SK-N-SH treated with all-trans-retinoic acid at 6 μM for 48 hours (cell line): ENCODE measurements at regions not wholly inside any gene's neighbourhood (a gene's known extent, or its start where the extent isn't known, plus 50 kb on each side); places are given as distances from the start of the nearest gene placed in this dataset.

Source experiments
- ATAC-seq: fragments of 200-7000 bp; cut with Tn5 transposase; 3 replicates; pipeline ENCODE4 v1.9.1; 2020; ENCODE audit warnings: mild to moderate bottlenecking, moderate library complexity
- ARNTL ChIP-seq: fragments of 450-650 bp; formaldehyde crosslinking; IDR thresholded peaks from 2 replicates; pipeline ENCODE4 v1.5.0; 2020; ENCODE audit warnings: low read depth, mild to moderate bottlenecking, moderate library complexity, borderline replicate concordance
- BACH2 ChIP-seq: fragments of 250-450 bp; sonication (Bioruptor Pico); IDR thresholded peaks from 2 replicates; pipeline ENCODE4 v1.9.0; 2021; ENCODE audit warnings: mild to moderate bottlenecking, borderline replicate concordance
- CSDC2 ChIP-seq: fragments of 250-450 bp; sonication (Bioruptor Pico); IDR thresholded peaks from 2 replicates; pipeline ENCODE4 v1.5.0; 2020; ENCODE audit warnings: mild to moderate bottlenecking, moderate library complexity
- ESRRG ChIP-seq: fragments of 250-450 bp; sonication (Bioruptor Pico); IDR thresholded peaks from 2 replicates; pipeline ENCODE4 v1.6.1; 2021; ENCODE audit warnings: mild to moderate bottlenecking
- GLIS3 ChIP-seq: fragments of 250-450 bp; sonication (Bioruptor Pico); IDR thresholded peaks from 2 replicates; pipeline ENCODE4 v1.5.0; 2020; ENCODE audit warnings: mild to moderate bottlenecking, moderate library complexity
- ISL1 ChIP-seq: fragments of 250-450 bp; sonication (Bioruptor Pico); IDR thresholded peaks from 2 replicates; pipeline ENCODE4 v2.1.2; 2022; ENCODE audit warnings: mild to moderate bottlenecking, moderate library complexity
- OSR1 ChIP-seq: fragments of 250-450 bp; sonication (Bioruptor Pico); IDR thresholded peaks from 2 replicates; pipeline ENCODE4 v1.8.0; 2022; ENCODE audit warnings: moderate library complexity, mild to moderate bottlenecking, inconsistent platforms
- PPARA ChIP-seq: fragments of 250-450 bp; sonication (Bioruptor Pico); IDR thresholded peaks from 2 replicates; pipeline ENCODE4 v1.5.0; 2020; ENCODE audit warnings: mild to moderate bottlenecking, borderline replicate concordance
- RARB ChIP-seq: fragments of 250-450 bp; sonication (Bioruptor Pico); IDR thresholded peaks from 2 replicates; pipeline ENCODE4 v1.8.0; 2021; ENCODE audit warnings: mild to moderate bottlenecking, moderate library complexity
- SNAI2 ChIP-seq: fragments of 250-450 bp; sonication (Bioruptor Pico); IDR thresholded peaks from 2 replicates; pipeline ENCODE4 v1.5.0; 2020; ENCODE audit warnings: mild to moderate bottlenecking, moderate library complexity
- TOX ChIP-seq: fragments of 250-450 bp; sonication (Bioruptor Pico); IDR thresholded peaks from 2 replicates; pipeline ENCODE4 v1.8.0; 2021; ENCODE audit warnings: mild to moderate bottlenecking, moderate library complexity, borderline replicate concordance
- ZC3H10 ChIP-seq: fragments of 250-450 bp; sonication (Bioruptor Pico); IDR thresholded peaks from 2 replicates; pipeline ENCODE4 v1.5.1; 2021; ENCODE audit warnings: mild to moderate bottlenecking, moderate library complexity
- ZFP3 ChIP-seq: fragments of 250-450 bp; sonication (Bioruptor Pico); IDR thresholded peaks from 2 replicates; pipeline ENCODE4 v1.5.0; 2020; ENCODE audit warnings: mild to moderate bottlenecking, moderate library complexity
- ZFP30 ChIP-seq: fragments of 450-650 bp; formaldehyde crosslinking; IDR thresholded peaks from 2 replicates; pipeline ENCODE4 v1.5.0; 2022; ENCODE audit warnings: mild to moderate bottlenecking, moderate library complexity
- ZNF565 ChIP-seq: fragments of 450-650 bp; formaldehyde crosslinking; conservative IDR thresholded peaks from 2 replicates; pipeline ENCODE4 v1.5.0; 2020; ENCODE audit warnings: low read depth, mild to moderate bottlenecking, moderate library complexity
- ZNF70 ChIP-seq: fragments of 450-650 bp; formaldehyde crosslinking; IDR thresholded peaks from 2 replicates; pipeline ENCODE4 v1.5.0; 2020; ENCODE audit warnings: mild to moderate bottlenecking, moderate library complexity
- ZNF8 ChIP-seq: fragments of 450-650 bp; formaldehyde crosslinking; IDR thresholded peaks from 2 replicates; pipeline ENCODE4 v1.5.0; 2020; ENCODE audit warnings: mild to moderate bottlenecking, moderate library complexity
- TF ChIP-seq, protein P1 (sequence below): fragments of 250-450 bp; sonication (Bioruptor Pico); IDR thresholded peaks from 2 replicates; pipeline ENCODE4 v1.5.1; 2020; ENCODE audit warnings: low read depth, mild to moderate bottlenecking, moderate library complexity
- TF ChIP-seq, protein P2 (sequence below): fragments of 250-450 bp; sonication (Bioruptor Pico); IDR thresholded peaks from 2 replicates; pipeline ENCODE4 v1.5.1; 2021; ENCODE audit warnings: mild to moderate bottlenecking, moderate library complexity
- TF ChIP-seq, protein P3 (sequence below): fragments of 250-450 bp; sonication (Bioruptor Pico); IDR thresholded peaks from 2 replicates; pipeline ENCODE4 v1.8.0; 2021; ENCODE audit warnings: low read depth, mild to moderate bottlenecking, moderate library complexity, borderline replicate concordance
- TF ChIP-seq, protein P4 (sequence below): fragments of 250-450 bp; sonication (Bioruptor Pico); IDR thresholded peaks from 2 replicates; pipeline ENCODE4 v1.5.0; 2020; ENCODE audit warnings: mild to moderate bottlenecking, moderate library complexity
- TF ChIP-seq, protein P5 (sequence below): fragments of 250-450 bp; sonication (Bioruptor Pico); IDR thresholded peaks from 2 replicates; pipeline ENCODE4 v1.8.0; 2020; ENCODE audit warnings: mild to moderate bottlenecking, moderate library complexity, borderline replicate concordance

- ATAC-seq, result no peak
- TF ChIP-seq SNAI2 (CRISPR knock-in tag) (no peak), RARB (no peak), OSR1 (no peak), ARNTL (no peak), TOX (CRISPR knock-in tag) (no peak), ZNF565 (no peak), ZNF70 (CRISPR knock-in tag) (no peak), ZFP30 (no peak), BACH2 (CRISPR knock-in tag) (no peak)
- TF ChIP-seq, protein P1, sequence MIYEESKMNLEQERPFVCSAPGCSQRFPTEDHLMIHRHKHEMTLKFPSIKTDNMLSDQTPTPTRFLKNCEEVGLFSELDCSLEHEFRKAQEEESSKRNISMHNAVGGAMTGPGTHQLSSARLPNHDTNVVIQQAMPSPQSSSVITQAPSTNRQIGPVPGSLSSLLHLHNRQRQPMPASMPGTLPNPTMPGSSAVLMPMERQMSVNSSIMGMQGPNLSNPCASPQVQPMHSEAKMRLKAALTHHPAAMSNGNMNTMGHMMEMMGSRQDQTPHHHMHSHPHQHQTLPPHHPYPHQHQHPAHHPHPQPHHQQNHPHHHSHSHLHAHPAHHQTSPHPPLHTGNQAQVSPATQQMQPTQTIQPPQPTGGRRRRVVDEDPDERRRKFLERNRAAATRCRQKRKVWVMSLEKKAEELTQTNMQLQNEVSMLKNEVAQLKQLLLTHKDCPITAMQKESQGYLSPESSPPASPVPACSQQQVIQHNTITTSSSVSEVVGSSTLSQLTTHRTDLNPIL (CRISPR knock-in tag), result no peak
- TF ChIP-seq, protein P2, sequence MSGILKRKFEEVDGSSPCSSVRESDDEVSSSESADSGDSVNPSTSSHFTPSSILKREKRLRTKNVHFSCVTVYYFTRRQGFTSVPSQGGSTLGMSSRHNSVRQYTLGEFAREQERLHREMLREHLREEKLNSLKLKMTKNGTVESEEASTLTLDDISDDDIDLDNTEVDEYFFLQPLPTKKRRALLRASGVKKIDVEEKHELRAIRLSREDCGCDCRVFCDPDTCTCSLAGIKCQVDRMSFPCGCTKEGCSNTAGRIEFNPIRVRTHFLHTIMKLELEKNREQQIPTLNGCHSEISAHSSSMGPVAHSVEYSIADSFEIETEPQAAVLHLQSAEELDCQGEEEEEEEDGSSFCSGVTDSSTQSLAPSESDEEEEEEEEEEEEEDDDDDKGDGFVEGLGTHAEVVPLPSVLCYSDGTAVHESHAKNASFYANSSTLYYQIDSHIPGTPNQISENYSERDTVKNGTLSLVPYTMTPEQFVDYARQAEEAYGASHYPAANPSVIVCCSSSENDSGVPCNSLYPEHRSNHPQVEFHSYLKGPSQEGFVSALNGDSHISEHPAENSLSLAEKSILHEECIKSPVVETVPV (CRISPR knock-in tag), result no peak
These were observed 1744.4 kb upstream of the ADGRL3 start for GRCh38 chr4:59455751-59456150.

GRCh38 chr4:59457576-59457975, 1742.5 kb upstream of the ADGRL3 start:
- ATAC-seq, result no peak
- no peak for TF ChIP-seq ZNF70 (CRISPR knock-in tag)
- TF ChIP-seq, protein P3, sequence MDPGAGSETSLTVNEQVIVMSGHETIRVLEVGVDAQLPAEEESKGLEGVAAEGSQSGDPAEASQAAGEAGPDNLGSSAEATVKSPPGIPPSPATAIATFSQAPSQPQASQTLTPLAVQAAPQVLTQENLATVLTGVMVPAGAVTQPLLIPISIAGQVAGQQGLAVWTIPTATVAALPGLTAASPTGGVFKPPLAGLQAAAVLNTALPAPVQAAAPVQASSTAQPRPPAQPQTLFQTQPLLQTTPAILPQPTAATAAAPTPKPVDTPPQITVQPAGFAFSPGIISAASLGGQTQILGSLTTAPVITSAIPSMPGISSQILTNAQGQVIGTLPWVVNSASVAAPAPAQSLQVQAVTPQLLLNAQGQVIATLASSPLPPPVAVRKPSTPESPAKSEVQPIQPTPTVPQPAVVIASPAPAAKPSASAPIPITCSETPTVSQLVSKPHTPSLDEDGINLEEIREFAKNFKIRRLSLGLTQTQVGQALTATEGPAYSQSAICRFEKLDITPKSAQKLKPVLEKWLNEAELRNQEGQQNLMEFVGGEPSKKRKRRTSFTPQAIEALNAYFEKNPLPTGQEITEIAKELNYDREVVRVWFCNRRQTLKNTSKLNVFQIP (CRISPR knock-in tag), result no peak
- TF ChIP-seq SNAI2 (CRISPR knock-in tag), result no peak
- TF ChIP-seq, protein P4, sequence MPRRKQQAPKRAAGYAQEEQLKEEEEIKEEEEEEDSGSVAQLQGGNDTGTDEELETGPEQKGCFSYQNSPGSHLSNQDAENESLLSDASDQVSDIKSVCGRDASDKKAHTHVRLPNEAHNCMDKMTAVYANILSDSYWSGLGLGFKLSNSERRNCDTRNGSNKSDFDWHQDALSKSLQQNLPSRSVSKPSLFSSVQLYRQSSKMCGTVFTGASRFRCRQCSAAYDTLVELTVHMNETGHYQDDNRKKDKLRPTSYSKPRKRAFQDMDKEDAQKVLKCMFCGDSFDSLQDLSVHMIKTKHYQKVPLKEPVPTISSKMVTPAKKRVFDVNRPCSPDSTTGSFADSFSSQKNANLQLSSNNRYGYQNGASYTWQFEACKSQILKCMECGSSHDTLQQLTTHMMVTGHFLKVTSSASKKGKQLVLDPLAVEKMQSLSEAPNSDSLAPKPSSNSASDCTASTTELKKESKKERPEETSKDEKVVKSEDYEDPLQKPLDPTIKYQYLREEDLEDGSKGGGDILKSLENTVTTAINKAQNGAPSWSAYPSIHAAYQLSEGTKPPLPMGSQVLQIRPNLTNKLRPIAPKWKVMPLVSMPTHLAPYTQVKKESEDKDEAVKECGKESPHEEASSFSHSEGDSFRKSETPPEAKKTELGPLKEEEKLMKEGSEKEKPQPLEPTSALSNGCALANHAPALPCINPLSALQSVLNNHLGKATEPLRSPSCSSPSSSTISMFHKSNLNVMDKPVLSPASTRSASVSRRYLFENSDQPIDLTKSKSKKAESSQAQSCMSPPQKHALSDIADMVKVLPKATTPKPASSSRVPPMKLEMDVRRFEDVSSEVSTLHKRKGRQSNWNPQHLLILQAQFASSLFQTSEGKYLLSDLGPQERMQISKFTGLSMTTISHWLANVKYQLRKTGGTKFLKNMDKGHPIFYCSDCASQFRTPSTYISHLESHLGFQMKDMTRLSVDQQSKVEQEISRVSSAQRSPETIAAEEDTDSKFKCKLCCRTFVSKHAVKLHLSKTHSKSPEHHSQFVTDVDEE (CRISPR knock-in tag), result no peak

- ATAC-seq, result no peak
- TF ChIP-seq ARNTL (no peak), ZNF565 (no peak), TOX (CRISPR knock-in tag) (no peak), GLIS3 (CRISPR knock-in tag) (no peak), PPARA (CRISPR knock-in tag) (no peak), OSR1 (no peak), RARB (no peak), ZFP3 (CRISPR knock-in tag) (no peak), CSDC2 (CRISPR knock-in tag) (no peak), ZNF8 (CRISPR knock-in tag) (no peak), ESRRG (CRISPR knock-in tag) (no peak), ISL1 (no peak), ZC3H10 (CRISPR knock-in tag) (no peak)
- TF ChIP-seq, protein P2 (CRISPR knock-in tag), result no peak
- TF ChIP-seq, protein P1 (CRISPR knock-in tag), result no peak
- TF ChIP-seq, protein P5, sequence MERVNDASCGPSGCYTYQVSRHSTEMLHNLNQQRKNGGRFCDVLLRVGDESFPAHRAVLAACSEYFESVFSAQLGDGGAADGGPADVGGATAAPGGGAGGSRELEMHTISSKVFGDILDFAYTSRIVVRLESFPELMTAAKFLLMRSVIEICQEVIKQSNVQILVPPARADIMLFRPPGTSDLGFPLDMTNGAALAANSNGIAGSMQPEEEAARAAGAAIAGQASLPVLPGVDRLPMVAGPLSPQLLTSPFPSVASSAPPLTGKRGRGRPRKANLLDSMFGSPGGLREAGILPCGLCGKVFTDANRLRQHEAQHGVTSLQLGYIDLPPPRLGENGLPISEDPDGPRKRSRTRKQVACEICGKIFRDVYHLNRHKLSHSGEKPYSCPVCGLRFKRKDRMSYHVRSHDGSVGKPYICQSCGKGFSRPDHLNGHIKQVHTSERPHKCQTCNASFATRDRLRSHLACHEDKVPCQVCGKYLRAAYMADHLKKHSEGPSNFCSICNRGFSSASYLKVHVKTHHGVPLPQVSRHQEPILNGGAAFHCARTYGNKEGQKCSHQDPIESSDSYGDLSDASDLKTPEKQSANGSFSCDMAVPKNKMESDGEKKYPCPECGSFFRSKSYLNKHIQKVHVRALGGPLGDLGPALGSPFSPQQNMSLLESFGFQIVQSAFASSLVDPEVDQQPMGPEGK (CRISPR knock-in tag), result no peak
- TF ChIP-seq, all 23 proteins: peak for 0
These were observed 1715.2 kb upstream of the ADGRL3 start for GRCh38 chr4:59484944-59485343.
